Body of pancreas (tissue), 4 donors: ENCODE measurements at regions not wholly inside any gene's neighbourhood (a gene's known extent, or its start where the extent isn't known, plus 50 kb on each side); places are given as distances from the start of the nearest gene placed in this dataset.

ENCODE experiments used
- CTCF ChIP-seq, 7 experiments: fragments of 450-650 bp in 4 of 7; fragments of 200-600 bp in 3 of 7; sonication (generic) in 3 of 7; IDR thresholded peaks; one replicate each; pipeline ENCODE4 v1.5.1; 2016 to 2019; ENCODE audit warnings: antibody characterized with exemption in 7 of 7
- POLR2A ChIP-seq, 3 donors: fragments of 450-650 bp; IDR thresholded peaks; one replicate each; pipeline ENCODE4 v1.6.1; 2016; ENCODE audit warnings: antibody characterized with exemption in 3 of 3, mild to moderate bottlenecking in 2 of 3

GRCh38 chr18:45139478-45139877 lies 458.8 kb downstream of the SETBP1 start:
- TF ChIP-seq POLR2A (IDR thresholded peaks at IDR 0.05) = no peak
- TF ChIP-seq CTCF (IDR thresholded peaks at IDR 0.05) = no peak
